BE2C (cell line): ENCODE measurements at regions not wholly inside any gene's neighbourhood (a gene's known extent, or its start where the extent isn't known, plus 50 kb on each side); places are given as distances from the start of the nearest gene placed in this dataset.

Source experiments
- DNase-seq: peaks from one replicate; pipeline ENCODE4 v3.0.0-alpha.2; 2020
- H3K27me3 ChIP-seq: fragments of 250-450 bp; sonication (Bioruptor Pico); 2 replicates; pipeline ENCODE4 v1.5.1; 2020; ENCODE audit warnings: mild to moderate bottlenecking
- H3K36me3 ChIP-seq: fragments of 250-450 bp; sonication (Bioruptor Pico); 2 replicates; pipeline ENCODE4 v1.5.1; 2020; ENCODE audit warnings: mild to moderate bottlenecking
- H3K4me1 ChIP-seq: fragments of 250-450 bp; sonication (Bioruptor Pico); 2 replicates; pipeline ENCODE4 v1.5.1; 2020
- H3K4me3 ChIP-seq: 2 replicates; pipeline ENCODE4 v1.5.1; 2011; ENCODE audit warnings: low read depth, low read length
- H3K9me3 ChIP-seq: fragments of 250-450 bp; sonication (Bioruptor Pico); 2 replicates; pipeline ENCODE4 v1.5.1; 2020
- TF ChIP-seq, protein P1 (sequence below): IDR thresholded peaks from 2 replicates; pipeline ENCODE4 v1.5.1; 2012; ENCODE audit warnings: mild to moderate bottlenecking, low read depth, low read length

DNA sequence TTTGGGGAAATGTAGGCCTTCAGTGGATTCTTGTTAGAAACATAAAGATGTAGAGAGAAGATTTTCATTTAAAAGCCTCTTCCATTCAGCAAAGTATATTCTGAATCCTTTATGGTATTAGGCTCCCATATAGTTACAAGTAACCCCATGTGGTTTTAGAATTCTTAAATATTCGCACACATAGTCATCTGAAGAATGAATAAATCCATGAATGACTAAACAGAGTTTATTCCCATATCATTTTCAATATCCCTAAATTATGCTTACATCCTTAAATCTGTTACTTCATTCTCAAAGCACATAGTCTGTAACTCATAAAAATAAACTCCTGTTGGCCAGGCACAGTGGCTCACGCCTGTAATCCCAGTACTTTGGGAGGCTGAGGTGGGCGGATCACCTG, 962.1 kb downstream of the KCNJ18 start:
- no peaks in the 10 kb centered on the region for H3K27me3 ChIP-seq
- DNase-seq: no peak
- no peaks in the 10 kb centered on the region for H3K36me3 ChIP-seq
- H3K4me3 ChIP-seq: no peak overlapping the region
- H3K9me3 ChIP-seq: no peaks in the 10 kb centered on the region
- no peaks in the 10 kb centered on the region for H3K4me1 ChIP-seq
- TF ChIP-seq, protein P1, sequence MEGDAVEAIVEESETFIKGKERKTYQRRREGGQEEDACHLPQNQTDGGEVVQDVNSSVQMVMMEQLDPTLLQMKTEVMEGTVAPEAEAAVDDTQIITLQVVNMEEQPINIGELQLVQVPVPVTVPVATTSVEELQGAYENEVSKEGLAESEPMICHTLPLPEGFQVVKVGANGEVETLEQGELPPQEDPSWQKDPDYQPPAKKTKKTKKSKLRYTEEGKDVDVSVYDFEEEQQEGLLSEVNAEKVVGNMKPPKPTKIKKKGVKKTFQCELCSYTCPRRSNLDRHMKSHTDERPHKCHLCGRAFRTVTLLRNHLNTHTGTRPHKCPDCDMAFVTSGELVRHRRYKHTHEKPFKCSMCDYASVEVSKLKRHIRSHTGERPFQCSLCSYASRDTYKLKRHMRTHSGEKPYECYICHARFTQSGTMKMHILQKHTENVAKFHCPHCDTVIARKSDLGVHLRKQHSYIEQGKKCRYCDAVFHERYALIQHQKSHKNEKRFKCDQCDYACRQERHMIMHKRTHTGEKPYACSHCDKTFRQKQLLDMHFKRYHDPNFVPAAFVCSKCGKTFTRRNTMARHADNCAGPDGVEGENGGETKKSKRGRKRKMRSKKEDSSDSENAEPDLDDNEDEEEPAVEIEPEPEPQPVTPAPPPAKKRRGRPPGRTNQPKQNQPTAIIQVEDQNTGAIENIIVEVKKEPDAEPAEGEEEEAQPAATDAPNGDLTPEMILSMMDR: no peak

- H3K9me3 ChIP-seq: no peaks in the 10 kb centered on the region
- no peaks in the 10 kb centered on the region for H3K4me1 ChIP-seq
- TF ChIP-seq, protein P1: no peak
- H3K27me3 ChIP-seq: no peaks in the 10 kb centered on the region
- H3K4me3 ChIP-seq: no peak overlapping the region
- H3K36me3 ChIP-seq: no peaks in the 10 kb centered on the region
- DNase-seq: no peak
These were observed 977.4 kb downstream of the KCNJ18 start for GRCh38 chr17:22669721-22670120.

DNA sequence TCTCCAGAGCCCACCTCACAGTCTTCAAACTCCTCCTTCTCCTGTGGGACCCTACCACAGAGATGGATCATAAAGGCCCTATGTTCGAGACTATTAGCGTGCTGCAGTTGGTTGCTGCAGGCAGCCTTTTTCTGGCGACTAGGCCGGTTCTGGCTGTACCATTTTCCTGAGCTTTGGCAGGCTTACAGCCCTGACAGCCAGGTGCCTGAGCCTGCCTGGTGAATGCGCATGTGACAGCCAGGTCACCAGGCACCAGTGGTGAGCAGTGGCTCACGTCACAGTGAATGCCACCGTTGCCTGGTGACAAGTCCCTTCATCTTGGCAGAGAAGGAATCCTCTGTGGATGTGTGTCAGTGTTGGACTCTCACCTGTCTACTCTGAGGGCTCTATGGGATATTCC, 978.8 kb downstream of the KCNJ18 start:
- H3K4me1 ChIP-seq: no peaks in the 10 kb centered on the region
- H3K9me3 ChIP-seq: no peaks in the 10 kb centered on the region
- DNase-seq: no peak
- no peaks in the 10 kb centered on the region for H3K36me3 ChIP-seq
- no peaks in the 10 kb centered on the region for H3K27me3 ChIP-seq
- TF ChIP-seq, protein P1: no peak
- H3K4me3 ChIP-seq: no peak overlapping the region

DNA sequence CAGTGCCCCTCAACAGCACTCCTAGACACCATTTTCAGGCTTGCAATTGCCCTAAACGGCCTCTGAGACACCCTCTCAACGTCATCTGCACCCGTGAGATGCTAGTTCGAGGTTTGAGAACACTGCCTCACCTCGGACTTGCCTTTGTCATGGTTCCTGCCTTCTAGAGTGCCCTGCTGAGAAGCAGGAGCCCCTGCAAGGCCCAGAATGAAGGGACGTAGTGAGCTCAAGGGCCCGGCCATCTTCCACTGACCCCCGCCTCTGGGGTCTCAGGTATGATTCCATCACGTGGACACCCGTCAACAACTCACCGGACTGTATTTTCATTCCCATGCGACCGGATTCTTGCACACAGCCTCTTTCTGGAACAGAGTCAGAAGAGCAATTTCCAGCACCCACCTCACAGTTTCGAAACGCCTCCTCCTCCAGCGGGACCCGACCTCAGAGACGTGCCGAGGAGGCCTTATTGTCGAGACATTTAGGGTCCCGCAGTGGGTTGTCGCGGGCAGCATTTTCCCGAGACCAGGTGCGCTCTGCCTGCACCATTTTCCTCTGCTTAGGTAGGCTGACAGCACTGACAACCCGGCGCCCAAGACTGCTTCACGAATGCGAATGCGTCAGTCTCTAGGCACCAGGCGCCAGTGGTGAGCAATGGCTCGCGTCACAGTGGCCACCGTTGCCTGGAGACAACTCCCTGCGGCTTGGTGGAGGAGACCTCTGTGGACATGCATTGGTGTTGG, 999.9 kb downstream of the KCNJ18 start:
- TF ChIP-seq, protein P1: no peak
- no peaks in the 10 kb centered on the region for H3K4me1 ChIP-seq
- H3K4me3 ChIP-seq: no peak overlapping the region
- no peaks in the 10 kb centered on the region for H3K27me3 ChIP-seq
- no peaks in the 10 kb centered on the region for H3K9me3 ChIP-seq
- no peak for DNase-seq
- H3K36me3 ChIP-seq: no peaks in the 10 kb centered on the region

GRCh38 chr17:22692806-22693171, 1000.5 kb downstream of the KCNJ18 start:
- Histone ChIP-seq H3K4me1 (no peaks in the 10 kb centered on the region), H3K4me3 (no peak overlapping the region), H3K27me3 (no peaks in the 10 kb centered on the region), H3K36me3 (no peaks in the 10 kb centered on the region), H3K9me3 (no peaks in the 10 kb centered on the region)
- no peak for DNase-seq
- TF ChIP-seq, protein P1: no peak

DNA sequence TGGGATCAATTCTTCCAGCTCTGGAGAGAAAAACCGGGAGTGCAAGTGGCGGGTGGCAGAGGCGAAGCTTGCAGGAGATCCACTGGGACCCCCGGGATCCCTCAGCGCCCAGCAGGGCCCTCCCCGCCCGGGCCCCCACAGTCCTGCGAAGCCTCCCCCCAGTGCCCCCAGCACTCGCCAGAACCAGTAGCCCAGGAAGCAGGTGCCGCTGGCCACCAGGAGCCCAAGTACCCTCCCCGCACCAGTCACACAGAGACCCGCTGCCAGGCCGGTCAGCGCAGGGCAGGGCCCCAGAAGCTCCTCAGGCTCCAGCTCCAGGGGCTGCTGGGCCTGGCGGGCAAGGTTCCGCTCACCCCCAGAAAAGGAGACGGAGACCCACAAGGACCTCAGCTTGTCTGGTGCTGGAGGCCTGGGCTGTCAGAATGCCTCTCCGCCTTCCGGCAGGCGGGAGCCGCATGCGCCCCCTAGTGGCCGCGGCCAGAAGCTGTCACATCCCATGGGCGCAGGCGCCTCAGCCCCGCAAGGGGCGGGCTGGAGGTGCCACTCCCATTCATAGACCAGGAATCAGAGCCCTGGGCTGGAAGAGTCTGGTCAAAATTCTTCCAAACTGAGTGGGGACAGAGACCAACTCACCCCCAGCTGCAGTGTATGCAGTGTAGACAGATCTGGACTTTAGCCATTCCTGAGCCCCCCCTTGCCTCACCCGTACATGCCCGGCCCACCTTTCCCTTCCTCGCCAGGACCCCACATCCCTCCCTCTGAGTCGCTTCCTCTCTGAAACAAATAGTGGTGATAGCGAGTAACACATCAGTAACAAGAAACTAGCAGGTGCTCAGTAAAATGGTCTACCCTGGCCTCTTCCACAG, 1002.3 kb downstream of the KCNJ18 start:
- Histone ChIP-seq H3K4me1 (no peaks in the 10 kb centered on the region), H3K4me3 (no peak overlapping the region), H3K27me3 (no peaks in the 10 kb centered on the region), H3K36me3 (no peaks in the 10 kb centered on the region), H3K9me3 (no peaks in the 10 kb centered on the region)
- TF ChIP-seq, protein P1: peak; percentile 49
- peak; percentile 21 for DNase-seq
